ENCODE measurements at regions not wholly inside any gene's neighbourhood (a gene's known extent, or its start where the extent isn't known, plus 50 kb on each side); places are given as distances from the start of the nearest gene placed in this dataset.

DNA sequence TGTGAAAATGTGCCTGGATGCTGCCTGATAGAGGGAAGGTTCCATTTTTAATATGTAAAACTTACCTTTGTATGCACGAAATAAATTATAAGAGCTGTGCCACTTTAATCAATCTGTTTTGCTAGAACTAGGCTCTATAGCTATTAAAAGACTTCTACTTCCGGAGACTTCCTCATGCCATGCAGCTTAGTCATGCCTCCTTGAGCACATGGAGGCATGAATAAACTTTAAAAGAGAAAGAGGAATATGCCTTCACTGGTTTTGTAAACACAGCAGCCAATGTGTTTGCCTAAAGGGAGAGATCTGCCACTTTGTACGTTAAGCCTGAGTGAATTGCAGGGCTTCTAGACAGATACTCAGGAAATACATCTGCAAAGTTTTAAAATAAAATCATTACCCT lies 604.6 kb downstream of the LRRIQ3 start:
- Histone ChIP-seq H3K36me3 (ENCODE audit: control insufficient read depth, insufficient read depth, low read length) (no peaks in the 10 kb centered on the region), H3K27me3 (replicated peaks; ENCODE audit: control insufficient read depth, insufficient read depth, low read length) (no peaks in the 10 kb centered on the region), H3K4me3 (replicated peaks; ENCODE audit: low read depth, low read length) (no peak overlapping the region)
- DNase-seq (ENCODE audit: extremely low read depth, insufficient read length): no peak
- TF ChIP-seq, protein P1, sequence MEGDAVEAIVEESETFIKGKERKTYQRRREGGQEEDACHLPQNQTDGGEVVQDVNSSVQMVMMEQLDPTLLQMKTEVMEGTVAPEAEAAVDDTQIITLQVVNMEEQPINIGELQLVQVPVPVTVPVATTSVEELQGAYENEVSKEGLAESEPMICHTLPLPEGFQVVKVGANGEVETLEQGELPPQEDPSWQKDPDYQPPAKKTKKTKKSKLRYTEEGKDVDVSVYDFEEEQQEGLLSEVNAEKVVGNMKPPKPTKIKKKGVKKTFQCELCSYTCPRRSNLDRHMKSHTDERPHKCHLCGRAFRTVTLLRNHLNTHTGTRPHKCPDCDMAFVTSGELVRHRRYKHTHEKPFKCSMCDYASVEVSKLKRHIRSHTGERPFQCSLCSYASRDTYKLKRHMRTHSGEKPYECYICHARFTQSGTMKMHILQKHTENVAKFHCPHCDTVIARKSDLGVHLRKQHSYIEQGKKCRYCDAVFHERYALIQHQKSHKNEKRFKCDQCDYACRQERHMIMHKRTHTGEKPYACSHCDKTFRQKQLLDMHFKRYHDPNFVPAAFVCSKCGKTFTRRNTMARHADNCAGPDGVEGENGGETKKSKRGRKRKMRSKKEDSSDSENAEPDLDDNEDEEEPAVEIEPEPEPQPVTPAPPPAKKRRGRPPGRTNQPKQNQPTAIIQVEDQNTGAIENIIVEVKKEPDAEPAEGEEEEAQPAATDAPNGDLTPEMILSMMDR (IDR thresholded peaks at IDR 0.05; ENCODE audit: insufficient read depth, low read length, poor library complexity, severe bottlenecking): no peak

DNA sequence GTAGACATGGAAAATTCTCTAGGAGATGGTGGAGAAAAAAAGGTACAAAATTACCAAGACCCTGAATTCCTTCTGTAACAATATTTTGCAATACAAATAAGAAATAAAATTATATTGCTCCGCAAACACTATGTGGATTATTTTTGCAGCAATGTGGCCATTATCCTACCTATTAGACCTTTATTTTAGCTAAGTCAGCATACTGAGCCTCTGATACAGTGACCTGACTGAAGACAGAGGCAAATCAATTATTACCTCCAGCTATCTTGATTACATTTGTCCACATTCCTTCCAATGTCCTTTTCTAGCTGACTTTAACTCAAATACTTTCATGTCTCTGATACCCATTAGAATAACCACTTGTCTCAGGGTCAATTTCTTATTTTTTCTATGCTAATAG lies 610.9 kb downstream of the LRRIQ3 start:
- Histone ChIP-seq H3K4me3 (replicated peaks; ENCODE audit: low read depth, low read length) (no peak overlapping the region), H3K27me3 (replicated peaks; ENCODE audit: control insufficient read depth, insufficient read depth, low read length) (no peaks in the 10 kb centered on the region), H3K36me3 (ENCODE audit: control insufficient read depth, insufficient read depth, low read length) (no peaks in the 10 kb centered on the region)
- DNase-seq (ENCODE audit: extremely low read depth, insufficient read length): no peak
- TF ChIP-seq, protein P1 (IDR thresholded peaks at IDR 0.05; ENCODE audit: insufficient read depth, low read length, poor library complexity, severe bottlenecking): no peak

DNA sequence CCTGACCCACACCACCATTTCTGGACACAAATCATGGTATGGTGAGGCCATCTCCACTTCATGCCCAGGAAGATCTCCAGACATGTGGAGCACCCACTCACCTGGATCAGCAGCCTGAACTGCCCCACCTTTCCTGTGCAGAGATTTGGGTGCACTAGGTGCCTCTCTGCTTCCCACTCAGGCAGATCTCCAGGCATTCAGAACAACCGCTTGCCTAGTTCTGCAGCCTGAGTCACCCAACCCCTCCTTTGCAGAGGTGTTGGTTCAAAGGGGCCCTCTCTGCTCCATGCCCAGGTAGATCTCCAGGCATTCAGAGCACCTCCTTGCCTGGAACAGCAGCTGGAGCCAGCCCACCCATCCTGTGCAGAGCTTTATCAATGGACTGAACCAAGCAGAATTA lies 620.8 kb downstream of the LRRIQ3 start:
- DNase-seq (ENCODE audit: extremely low read depth, insufficient read length): no peak
- TF ChIP-seq, protein P1 (IDR thresholded peaks at IDR 0.05; ENCODE audit: insufficient read depth, low read length, poor library complexity, severe bottlenecking): no peak
- no peaks in the 10 kb centered on the region for H3K27me3 ChIP-seq (replicated peaks; ENCODE audit: control insufficient read depth, insufficient read depth, low read length)
- no peak overlapping the region for H3K4me3 ChIP-seq (replicated peaks; ENCODE audit: low read depth, low read length)
- no peaks in the 10 kb centered on the region for H3K36me3 ChIP-seq (ENCODE audit: control insufficient read depth, insufficient read depth, low read length)

DNA sequence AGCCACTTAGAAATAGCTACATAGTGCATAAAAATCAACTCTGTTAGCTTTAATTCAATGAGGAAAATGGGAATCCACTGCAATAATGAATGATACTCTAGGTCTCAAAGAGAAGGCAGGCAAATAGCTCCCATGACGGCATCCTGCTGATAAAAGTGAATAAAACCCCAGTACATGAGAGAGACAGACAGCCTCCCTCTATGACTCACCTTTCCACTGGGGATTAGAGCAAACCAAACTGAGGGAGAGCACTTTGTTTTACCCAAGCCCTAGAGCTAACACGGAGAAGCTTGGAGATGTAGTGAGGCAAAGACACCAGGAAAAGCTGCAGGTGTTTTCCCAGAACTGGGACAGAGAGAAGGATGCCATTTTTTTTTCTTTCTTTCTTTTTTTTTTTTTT lies 621.9 kb downstream of the LRRIQ3 start:
- TF ChIP-seq, protein P1 (IDR thresholded peaks at IDR 0.05; ENCODE audit: insufficient read depth, low read length, poor library complexity, severe bottlenecking): no peak
- H3K4me3 ChIP-seq (replicated peaks; ENCODE audit: low read depth, low read length): no peak overlapping the region
- no peak for DNase-seq (ENCODE audit: extremely low read depth, insufficient read length)
- no peaks in the 10 kb centered on the region for H3K36me3 ChIP-seq (ENCODE audit: control insufficient read depth, insufficient read depth, low read length)
- H3K27me3 ChIP-seq (replicated peaks; ENCODE audit: control insufficient read depth, insufficient read depth, low read length): no peaks in the 10 kb centered on the region

DNA sequence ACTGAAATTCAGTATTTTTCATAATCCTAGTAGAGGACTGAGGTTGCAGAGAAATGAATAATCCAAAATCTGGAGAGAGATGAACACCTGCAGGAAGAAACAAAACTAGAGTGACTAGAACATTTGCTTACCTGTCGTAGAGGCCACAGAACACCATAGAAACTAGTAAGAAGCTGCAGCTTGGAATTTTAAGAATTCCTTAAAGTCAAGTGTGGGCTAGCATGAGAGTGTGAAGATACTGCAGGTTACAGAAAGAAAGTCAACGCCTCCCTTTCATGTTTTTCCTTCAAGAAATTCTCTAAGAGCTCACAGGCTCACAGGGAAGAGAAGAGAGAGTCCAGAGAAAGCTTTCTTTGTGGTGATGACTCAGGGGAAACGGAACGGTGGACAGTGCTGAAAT lies 633.7 kb downstream of the LRRIQ3 start:
- H3K4me3 ChIP-seq (replicated peaks; ENCODE audit: low read depth, low read length): no peak overlapping the region
- no peak for DNase-seq (ENCODE audit: extremely low read depth, insufficient read length)
- no peaks in the 10 kb centered on the region for H3K36me3 ChIP-seq (ENCODE audit: control insufficient read depth, insufficient read depth, low read length)
- no peaks in the 10 kb centered on the region for H3K27me3 ChIP-seq (replicated peaks; ENCODE audit: control insufficient read depth, insufficient read depth, low read length)
- TF ChIP-seq, protein P1 (IDR thresholded peaks at IDR 0.05; ENCODE audit: insufficient read depth, low read length, poor library complexity, severe bottlenecking): no peak

DNA sequence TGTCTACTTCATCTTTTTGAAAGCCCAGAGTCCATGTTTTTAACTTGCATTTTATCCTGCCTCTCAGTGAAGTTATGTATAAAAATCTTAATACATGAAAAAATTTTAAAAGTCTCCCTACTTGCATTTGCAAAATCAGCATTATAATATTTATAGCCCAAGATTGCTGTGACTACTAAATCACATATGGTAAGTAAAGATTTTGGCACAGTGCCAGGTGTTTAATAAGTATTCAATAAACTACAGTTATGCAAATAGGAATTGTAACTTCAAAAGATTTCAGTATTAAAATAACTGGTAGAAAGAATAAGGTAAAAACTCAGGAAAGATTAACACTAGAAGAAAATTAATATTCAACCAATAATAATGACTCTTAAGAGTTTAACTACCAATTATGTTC lies 641.7 kb downstream of the LRRIQ3 start:
- no peaks in the 10 kb centered on the region for H3K36me3 ChIP-seq (ENCODE audit: control insufficient read depth, insufficient read depth, low read length)
- no peak for DNase-seq (ENCODE audit: extremely low read depth, insufficient read length)
- H3K27me3 ChIP-seq (replicated peaks; ENCODE audit: control insufficient read depth, insufficient read depth, low read length): no peaks in the 10 kb centered on the region
- H3K4me3 ChIP-seq (replicated peaks; ENCODE audit: low read depth, low read length): no peak overlapping the region
- TF ChIP-seq, protein P1 (IDR thresholded peaks at IDR 0.05; ENCODE audit: insufficient read depth, low read length, poor library complexity, severe bottlenecking): no peak
